GM23338 (cell line): ENCODE measurements at regions not wholly inside any gene's neighbourhood (a gene's known extent, or its start where the extent isn't known, plus 50 kb on each side); places are given as distances from the start of the nearest gene placed in this dataset.
A peak's percentile ranks its signal among the peaks of the same experiment; 100 is the strongest.

Source experiments
- ATAC-seq: fragments of 200-7000 bp; cut with Tn5 transposase; 3 replicates; pipeline ENCODE4 v1.9.1; 2020
- DNase-seq: peaks from one replicate; pipeline ENCODE4 v3.0.0-alpha.2; 2015; ENCODE audit warnings: low spot score
- H2AFZ ChIP-seq: fragments of 200-600 bp; sonication (generic); 2 replicates; pipeline ENCODE4 v1.8.0; 2016; ENCODE audit warnings: antibody characterized with exemption, mild to moderate bottlenecking, moderate library complexity
- H3F3A ChIP-seq: fragments of 200-600 bp; sonication (generic); replicated peaks from 2 replicates; pipeline ENCODE4 v1.8.0; 2017; ENCODE audit warnings: antibody characterized with exemption, mixed run types, low read depth
- H3K27ac ChIP-seq: fragments of 200-600 bp; sonication (generic); 2 replicates; pipeline ENCODE4 v1.6.1; 2016; ENCODE audit warnings: low read depth
- H3K27me3 ChIP-seq: fragments of 200-600 bp; sonication (generic); 2 replicates; pipeline ENCODE4 v1.8.0; 2016; ENCODE audit warnings: mild to moderate bottlenecking, mixed run types, moderate library complexity; ENCODE audit not compliant: insufficient read depth
- H3K36me3 ChIP-seq: fragments of 200-600 bp; sonication (generic); 2 replicates; pipeline ENCODE4 v1.8.0; 2016; ENCODE audit warnings: mild to moderate bottlenecking; ENCODE audit not compliant: insufficient read depth
- H3K4me1 ChIP-seq: fragments of 200-600 bp; sonication (generic); 2 replicates; pipeline ENCODE4 v1.8.0; 2016; ENCODE audit warnings: mild to moderate bottlenecking, moderate library complexity; ENCODE audit not compliant: insufficient read depth
- H3K4me2 ChIP-seq: fragments of 200-600 bp; sonication (generic); 2 replicates; pipeline ENCODE4 v1.7.1; 2017; ENCODE audit warnings: mixed run types
- H3K4me3 ChIP-seq: fragments of 200-600 bp; sonication (generic); 2 replicates; pipeline ENCODE4 v1.6.1; 2016; ENCODE audit warnings: mixed run types
- H3K79me2 ChIP-seq: fragments of 200-600 bp; sonication (generic); replicated peaks from 2 replicates; pipeline ENCODE4 v1.8.0; 2017; ENCODE audit warnings: mild to moderate bottlenecking; ENCODE audit not compliant: insufficient read depth
- H3K9me2 ChIP-seq: fragments of 200-600 bp; sonication (generic); 2 replicates; pipeline ENCODE4 v1.8.0; 2017; ENCODE audit not compliant: insufficient read depth
- H4K20me1 ChIP-seq: fragments of 200-600 bp; sonication (generic); replicated peaks from 2 replicates; pipeline ENCODE4 v1.8.0; 2017; ENCODE audit warnings: mild to moderate bottlenecking; ENCODE audit not compliant: insufficient read depth
- H3K27ac Mint-ChIP-seq: 2 replicates; pipeline ENCODE4 v1.8.0; 2020; ENCODE audit warnings: inconsistent platforms, mild to moderate bottlenecking, moderate library complexity, mixed read lengths
- H3K27me3 Mint-ChIP-seq: 3 replicates; pipeline ENCODE4 v1.8.0; 2022; ENCODE audit warnings: low read depth, mild to moderate bottlenecking, moderate library complexity, mixed read lengths, inconsistent platforms; ENCODE audit not compliant: insufficient read depth, poor library complexity
- H3K36me3 Mint-ChIP-seq: 3 replicates; pipeline ENCODE4 v1.8.0; 2021; ENCODE audit warnings: low read depth, mild to moderate bottlenecking, inconsistent platforms, moderate library complexity, mixed read lengths
- H3K4me1 Mint-ChIP-seq: 3 replicates; pipeline ENCODE4 v1.8.0; 2020; ENCODE audit warnings: mild to moderate bottlenecking, inconsistent platforms, mixed read lengths
- H3K4me3 Mint-ChIP-seq: 3 replicates; pipeline ENCODE4 v1.8.0; 2021; ENCODE audit warnings: moderate library complexity, mild to moderate bottlenecking, inconsistent platforms, mixed read lengths
- H3K9me3 Mint-ChIP-seq: 3 replicates; pipeline ENCODE4 v1.8.0; 2020; ENCODE audit warnings: moderate library complexity, mild to moderate bottlenecking, inconsistent platforms, mixed read lengths
- EZH2 ChIP-seq: fragments of 200-600 bp; sonication (generic); IDR thresholded peaks from one replicate; pipeline ENCODE4 v1.8.0; 2017; ENCODE audit warnings: antibody characterized with exemption, mild to moderate bottlenecking, low read depth; ENCODE audit not compliant: unreplicated experiment
- EZH2phosphoT487 ChIP-seq: fragments of 200-600 bp; sonication (generic); IDR thresholded peaks from one replicate; pipeline ENCODE4 v1.8.1; 2018; ENCODE audit warnings: antibody characterized with exemption; ENCODE audit not compliant: unreplicated experiment
- JUNB ChIP-seq: IDR thresholded peaks from one replicate; pipeline ENCODE4 v1.6.1; 2016; ENCODE audit warnings: antibody characterized with exemption; ENCODE audit not compliant: unreplicated experiment
- POLR2AphosphoS5 ChIP-seq: IDR thresholded peaks from 2 replicates; pipeline ENCODE4 v1.6.1; 2016; ENCODE audit warnings: antibody characterized with exemption, low read depth
- REST ChIP-seq: IDR thresholded peaks from one replicate; pipeline ENCODE4 v1.6.1; 2018; ENCODE audit warnings: antibody characterized with exemption; ENCODE audit not compliant: unreplicated experiment
- STAT1 ChIP-seq: IDR thresholded peaks from one replicate; pipeline ENCODE4 v1.6.1; 2016; ENCODE audit warnings: antibody characterized with exemption; ENCODE audit not compliant: unreplicated experiment
- ZNF114 ChIP-seq: fragments of 250-450 bp; sonication (Bioruptor Pico); IDR thresholded peaks from 2 replicates; pipeline ENCODE4 v1.5.0; 2020; ENCODE audit warnings: mild to moderate bottlenecking, moderate library complexity
- ZNF331 ChIP-seq: fragments of 250-450 bp; sonication (Bioruptor Pico); IDR thresholded peaks from 2 replicates; pipeline ENCODE4 v1.5.0; 2020; ENCODE audit warnings: low read depth, mild to moderate bottlenecking, moderate library complexity
- TF ChIP-seq, protein P1 (sequence below), 2 experiments: fragments of 200-600 bp in 1 of 2; sonication (generic) in 1 of 2; conservative IDR thresholded peaks; 2 replicates each; pipeline versions ENCODE4 v1.5.1 to v1.6.1; 2016 to 2017; ENCODE audit warnings: antibody characterized with exemption in 2 of 2, low read depth in 2 of 2, mild to moderate bottlenecking in 2 of 2, moderate library complexity in 1 of 2

DNA sequence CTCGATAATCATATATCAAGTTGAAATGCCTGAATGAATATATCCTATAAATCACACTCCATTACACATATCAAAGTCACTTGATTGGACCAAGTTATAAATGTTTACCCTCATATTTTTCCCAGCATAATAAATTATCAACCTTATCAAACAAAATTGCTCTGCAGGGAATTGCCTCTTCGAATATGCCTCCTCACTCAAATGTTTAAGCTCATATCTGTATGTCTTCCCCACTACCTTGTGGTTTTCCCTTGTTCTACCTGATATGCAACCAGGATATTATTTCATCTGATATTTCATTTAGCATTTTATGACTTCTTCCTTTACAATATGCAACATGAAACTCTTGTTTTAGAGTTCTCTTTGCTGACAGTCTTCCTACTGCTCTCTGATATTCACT is 226.4 kb downstream of the RASSF9 start (continued):
- TF ChIP-seq ZNF114 (CRISPR knock-in tag) = no peak
- TF ChIP-seq JUNB = no peak
- no peak for TF ChIP-seq EZH2phosphoT487
- TF ChIP-seq REST = no peak

GRCh38 chr12:85610194-85610593 is 226.0 kb downstream of the RASSF9 start:
- ATAC-seq (no peak), DNase-seq (no peak)
- H3K4me3 Mint-ChIP-seq = no peak overlapping the region
- Histone ChIP-seq H3K27ac (no peak overlapping the region), H3K27me3 (no peaks in the 10 kb centered on the region), H2AFZ (no peak overlapping the region), H3K9me2 (no peaks in the 10 kb centered on the region), H3K4me3 (no peak overlapping the region), H3K4me2 (no peak overlapping the region), H3K36me3 (0 out of 2 replicates have a peak, but pooled peaks cover 6% of the 10 kb centered on the region), H4K20me1 (no peaks in the 10 kb centered on the region), H3K79me2 (no peaks in the 10 kb centered on the region), H3K4me1 (no peaks in the 10 kb centered on the region), H3F3A (no peaks in the 10 kb centered on the region)
- TF ChIP-seq STAT1 = no peak
- TF ChIP-seq JUNB = no peak
- TF ChIP-seq EZH2 = no peak
- H3K27ac Mint-ChIP-seq = no peak overlapping the region
- no peaks in the 10 kb centered on the region for H3K36me3 Mint-ChIP-seq
- H3K9me3 Mint-ChIP-seq = peaks cover 3% of the 10 kb centered on the region; the same call in 1 of the 3 replicates
- H3K4me1 Mint-ChIP-seq = no peaks in the 10 kb centered on the region
- no peaks in the 10 kb centered on the region for H3K27me3 Mint-ChIP-seq

- Mint-ChIP-seq H3K4me3 (no peak overlapping the region), H3K36me3 (no peaks in the 10 kb centered on the region), H3K27ac (no peak overlapping the region), H3K27me3 (no peaks in the 10 kb centered on the region), H3K4me1 (no peaks in the 10 kb centered on the region), H3K9me3 (peaks cover 3% of the 10 kb centered on the region; the same call in 1 of the 3 replicates)
- DNase-seq (no peak), ATAC-seq (no peak)
- Histone ChIP-seq H2AFZ (peak overlapping the region; percentile 1; the same call in 1 of the 2 replicates), H3K4me1 (no peaks in the 10 kb centered on the region), H4K20me1 (no peaks in the 10 kb centered on the region), H3K27me3 (no peaks in the 10 kb centered on the region), H3K36me3 (0 out of 2 replicates have a peak, but pooled peaks cover 6% of the 10 kb centered on the region), H3K27ac (no peak overlapping the region), H3K79me2 (no peaks in the 10 kb centered on the region), H3K9me2 (no peaks in the 10 kb centered on the region), H3F3A (no peaks in the 10 kb centered on the region), H3K4me3 (no peak overlapping the region), H3K4me2 (no peak overlapping the region)
- TF ChIP-seq ZNF114 (CRISPR knock-in tag) (no peak), POLR2AphosphoS5 (no peak), STAT1 (no peak), EZH2 (no peak), ZNF331 (CRISPR knock-in tag) (no peak)
- TF ChIP-seq, protein P1, sequence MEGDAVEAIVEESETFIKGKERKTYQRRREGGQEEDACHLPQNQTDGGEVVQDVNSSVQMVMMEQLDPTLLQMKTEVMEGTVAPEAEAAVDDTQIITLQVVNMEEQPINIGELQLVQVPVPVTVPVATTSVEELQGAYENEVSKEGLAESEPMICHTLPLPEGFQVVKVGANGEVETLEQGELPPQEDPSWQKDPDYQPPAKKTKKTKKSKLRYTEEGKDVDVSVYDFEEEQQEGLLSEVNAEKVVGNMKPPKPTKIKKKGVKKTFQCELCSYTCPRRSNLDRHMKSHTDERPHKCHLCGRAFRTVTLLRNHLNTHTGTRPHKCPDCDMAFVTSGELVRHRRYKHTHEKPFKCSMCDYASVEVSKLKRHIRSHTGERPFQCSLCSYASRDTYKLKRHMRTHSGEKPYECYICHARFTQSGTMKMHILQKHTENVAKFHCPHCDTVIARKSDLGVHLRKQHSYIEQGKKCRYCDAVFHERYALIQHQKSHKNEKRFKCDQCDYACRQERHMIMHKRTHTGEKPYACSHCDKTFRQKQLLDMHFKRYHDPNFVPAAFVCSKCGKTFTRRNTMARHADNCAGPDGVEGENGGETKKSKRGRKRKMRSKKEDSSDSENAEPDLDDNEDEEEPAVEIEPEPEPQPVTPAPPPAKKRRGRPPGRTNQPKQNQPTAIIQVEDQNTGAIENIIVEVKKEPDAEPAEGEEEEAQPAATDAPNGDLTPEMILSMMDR (conservative IDR thresholded peaks at IDR 0.05; ENCODE audit: low read depth in 2 of 2) = no peak
Measured at GRCh38 chr12:85616201-85616600, 220.0 kb downstream of the RASSF9 start.
